ENCODE measurements at regions not wholly inside any gene's neighbourhood (a gene's known extent, or its start where the extent isn't known, plus 50 kb on each side); places are given as distances from the start of the nearest gene placed in this dataset.

DNA sequence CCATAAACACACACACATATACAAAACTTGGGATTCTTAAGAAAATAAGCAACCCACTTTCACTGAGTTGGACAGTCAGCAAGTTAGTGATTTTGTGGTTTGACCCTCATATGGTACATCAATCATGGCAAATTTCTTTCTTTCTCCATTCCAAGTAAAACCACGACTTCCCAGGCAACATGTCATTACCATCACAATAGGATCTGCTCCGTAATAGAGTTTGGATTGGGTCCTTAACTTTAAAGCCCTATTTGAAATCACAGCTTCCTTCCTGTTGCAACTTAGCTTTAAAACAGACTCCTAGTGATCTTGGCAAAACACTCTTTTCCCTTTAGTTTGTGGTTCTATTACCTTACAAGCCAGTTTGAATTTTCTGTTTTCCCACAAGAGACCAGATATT lies 483.6 kb downstream of the INHBA start:
- Histone ChIP-seq H2BK5ac (ENCODE audit: insufficient read length, low read length) (no peak overlapping the region), H3K23ac (ENCODE audit: insufficient read length, low read depth, low read length) (no peak overlapping the region), H3K14ac (ENCODE audit: insufficient read depth, low read length) (no peak overlapping the region), H3K27ac (ENCODE audit: insufficient read length, low read depth, low read length) (no peak overlapping the region), H3K4ac (ENCODE audit: low read depth, low read length) (no peak overlapping the region), H3K79me2 (ENCODE audit: insufficient read depth, low read length) (no peaks in the 10 kb centered on the region), H3K23me2 (ENCODE audit: insufficient read length, low read depth, low read length, poor library complexity, severe bottlenecking) (no peaks in the 10 kb centered on the region), H4K8ac (replicated peaks; ENCODE audit: insufficient read length, low read depth, low read length) (no peak overlapping the region), H4K20me1 (ENCODE audit: control insufficient read depth, insufficient read depth, insufficient read length) (no peaks in the 10 kb centered on the region), H3K56ac (ENCODE audit: insufficient read length, low read depth, low read length) (no peak overlapping the region), H3K4me1 (ENCODE audit: insufficient read depth, low read length) (no peaks in the 10 kb centered on the region), H3K9ac (ENCODE audit: extremely low read depth, insufficient read length, low read length) (no peak overlapping the region), H3K9me3 (ENCODE audit: control insufficient read depth, low read depth, low read length) (no peaks in the 10 kb centered on the region), H2BK20ac (ENCODE audit: low read depth, low read length, poor library complexity, severe bottlenecking) (no peak overlapping the region), H2BK15ac (ENCODE audit: low read depth, low read length) (no peak overlapping the region), H2AFZ (ENCODE audit: low read length) (no peak overlapping the region), H4K91ac (ENCODE audit: insufficient read length, low read depth, low read length) (no peak overlapping the region), H3K4me2 (ENCODE audit: insufficient read depth, insufficient read length, low read length) (no peak overlapping the region), H2AK5ac (ENCODE audit: insufficient read length, low read length) (no peak overlapping the region), H3K79me1 (ENCODE audit: insufficient read depth, low read depth, low read length, poor library complexity, severe bottlenecking) (no peaks in the 10 kb centered on the region), H3T11ph (ENCODE audit: low read length) (no peak overlapping the region), H2BK120ac (ENCODE audit: low read depth, low read length, poor library complexity, severe bottlenecking) (no peak overlapping the region), H3K27me3 (ENCODE audit: insufficient read depth, low read length) (peaks cover 25% of the 10 kb centered on the region), H4K5ac (ENCODE audit: insufficient read length, low read depth, low read length) (no peak overlapping the region), H3K18ac (ENCODE audit: insufficient read length, low read depth, low read length) (no peak overlapping the region), H2BK12ac (ENCODE audit: insufficient read length, low read depth, low read length) (no peak overlapping the region)
- Mint-ChIP-seq H3K27ac (no peak overlapping the region), H3K9me3 (no peaks in the 10 kb centered on the region; a peak in 1 of 5 replicates), H3K27me3 (ENCODE audit: low read depth) (peaks cover 84% of the 10 kb centered on the region), H3K36me3 (ENCODE audit: insufficient read depth in 1 of 3, low read depth in 3 of 3) (no peaks in the 10 kb centered on the region), H3K4me3 (no peak overlapping the region), H3K4me1 (peaks cover 6 to 7% of the 10 kb centered on the region in 2 experiments)
- no peak for DNase-seq
- TF ChIP-seq, protein P1, sequence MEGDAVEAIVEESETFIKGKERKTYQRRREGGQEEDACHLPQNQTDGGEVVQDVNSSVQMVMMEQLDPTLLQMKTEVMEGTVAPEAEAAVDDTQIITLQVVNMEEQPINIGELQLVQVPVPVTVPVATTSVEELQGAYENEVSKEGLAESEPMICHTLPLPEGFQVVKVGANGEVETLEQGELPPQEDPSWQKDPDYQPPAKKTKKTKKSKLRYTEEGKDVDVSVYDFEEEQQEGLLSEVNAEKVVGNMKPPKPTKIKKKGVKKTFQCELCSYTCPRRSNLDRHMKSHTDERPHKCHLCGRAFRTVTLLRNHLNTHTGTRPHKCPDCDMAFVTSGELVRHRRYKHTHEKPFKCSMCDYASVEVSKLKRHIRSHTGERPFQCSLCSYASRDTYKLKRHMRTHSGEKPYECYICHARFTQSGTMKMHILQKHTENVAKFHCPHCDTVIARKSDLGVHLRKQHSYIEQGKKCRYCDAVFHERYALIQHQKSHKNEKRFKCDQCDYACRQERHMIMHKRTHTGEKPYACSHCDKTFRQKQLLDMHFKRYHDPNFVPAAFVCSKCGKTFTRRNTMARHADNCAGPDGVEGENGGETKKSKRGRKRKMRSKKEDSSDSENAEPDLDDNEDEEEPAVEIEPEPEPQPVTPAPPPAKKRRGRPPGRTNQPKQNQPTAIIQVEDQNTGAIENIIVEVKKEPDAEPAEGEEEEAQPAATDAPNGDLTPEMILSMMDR (conservative IDR thresholded peaks at IDR 0.05), result no peak
- no CpG with 5 or more reads among the region's 2 CpGs for WGBS (ENCODE audit: extremely low coverage, insufficient read length, low lambda C conversion rate)

Data from H9 (cell line).